Stomach (tissue), 8 donors: ENCODE measurements at regions not wholly inside any gene's neighbourhood (a gene's known extent, or its start where the extent isn't known, plus 50 kb on each side); places are given as distances from the start of the nearest gene placed in this dataset.

Experiments
- DNase-seq, 2 donors: peaks; one replicate each; pipeline versions ENCODE4 v3.0.0 to v3.0.0-alpha.2; 2013 to 2019
- H3K27ac ChIP-seq, 5 donors: fragments of 200-600 bp in 4 of 5; sonication (generic) in 4 of 5; one replicate each; pipeline ENCODE4 v1.5.1; 2013 to 2019; ENCODE audit warnings: mild to moderate bottlenecking in 1 of 5, moderate library complexity in 1 of 5
- H3K27me3 ChIP-seq, 3 donors: fragments of 200-600 bp; sonication (generic); one replicate each; pipeline ENCODE4 v1.5.1; 2017 to 2019; ENCODE audit warnings: mixed run types in 1 of 3
- H3K36me3 ChIP-seq, 4 donors: fragments of 200-600 bp; sonication (generic); 1 replicate in 3 of 4; 2 replicates in 1 of 4; pipeline ENCODE4 v1.5.1; 2016 to 2019
- H3K4me1 ChIP-seq, 4 donors: fragments of 200-600 bp; sonication (generic); one replicate each; pipeline ENCODE4 v1.5.1; 2016 to 2019
- H3K4me3 ChIP-seq, 4 donors: fragments of 200-600 bp; sonication (generic) in 3 of 4; one replicate each; pipeline ENCODE4 v1.5.1; 2016 to 2019; ENCODE audit warnings: mild to moderate bottlenecking in 1 of 4
- H3K9me3 ChIP-seq, 4 donors: fragments of 200-600 bp; sonication (generic); one replicate each; pipeline ENCODE4 v1.5.1; 2016 to 2019
- EP300 ChIP-seq: sonication (generic); formaldehyde crosslinking; IDR thresholded peaks from one replicate; pipeline ENCODE4 v1.6.1; 2017; ENCODE audit warnings: antibody characterized with exemption
- POLR2A ChIP-seq, 4 donors: fragments of 450-650 bp; IDR thresholded peaks; one replicate each; pipeline ENCODE4 v1.6.1; 2016; ENCODE audit warnings: antibody characterized with exemption in 4 of 4, control low read depth in 2 of 4, mild to moderate bottlenecking in 1 of 4, moderate library complexity in 1 of 4
- POLR2AphosphoS5 ChIP-seq, 3 donors: sonication (generic); formaldehyde crosslinking; IDR thresholded peaks; one replicate each; pipeline ENCODE4 v1.6.1; 2016; ENCODE audit warnings: antibody characterized with exemption in 3 of 3
- WGBS, 5 donors: extraction: QIAGEN DNeasy Blood & Tissue Kit in 3 of 5; methylation state at CpG; one replicate each; pipeline versions ENCODE4 v1.1.5 to v1.1.7; 2013 to 2018; 5-methylcytosine and 5-hydroxymethylcytosine counted together
- intact Hi-C: fragments of 100-400 bp; cut with DNase I; formaldehyde crosslinking; loops from one replicate; pipeline ENCODE4 v1.15.1; 2023; ENCODE audit warnings: low total_unique reads
- TF ChIP-seq, protein P1 (sequence below), 7 experiments: fragments of 450-650 bp in 4 of 7; fragments of 200-600 bp in 3 of 7; sonication (generic) in 3 of 7; IDR thresholded peaks; one replicate each; pipeline ENCODE4 v1.5.1; 2016 to 2019; ENCODE audit warnings: antibody characterized with exemption in 7 of 7, control low read depth in 2 of 7, mild to moderate bottlenecking in 1 of 7
- donor health status: healthy with polysubstance abuse.
- donor health status: Bipolar disorder and iron deficiency.
- donor health status: healthy.

DNA sequence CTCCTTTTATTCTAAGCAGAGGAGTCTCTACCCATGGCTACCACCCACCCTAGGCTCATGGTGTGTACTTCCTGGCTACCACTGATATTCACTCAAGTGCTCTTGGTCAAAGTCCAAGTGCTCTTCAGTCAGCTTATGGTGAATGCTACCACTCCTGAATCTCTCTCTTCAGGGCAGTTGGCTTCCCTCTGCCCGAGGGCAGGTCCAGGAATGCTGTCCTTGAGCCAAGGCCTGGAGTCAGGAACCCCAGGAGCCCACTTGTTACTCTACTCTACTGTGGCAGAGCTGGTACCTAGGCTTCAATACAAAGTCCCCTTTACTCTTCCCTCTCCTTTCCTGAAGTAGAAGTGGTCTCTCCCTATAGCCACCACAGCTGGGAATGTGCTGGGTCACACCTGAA, 226.0 kb downstream of the DIPK2A start:
- Histone ChIP-seq H3K4me1 (no peaks in the 10 kb centered on the region), H3K36me3 (no peaks in the 10 kb centered on the region), H3K9me3 (peaks cover 0 to 25% (median 20%) of the 10 kb centered on the region in 4 donors), H3K27me3 (no peaks in the 10 kb centered on the region), H3K27ac (no peak overlapping the region), H3K4me3 (no peak overlapping the region)
- TF ChIP-seq POLR2AphosphoS5 (IDR thresholded peaks at IDR 0.05) (no peak), EP300 (no peak), POLR2A (IDR thresholded peaks at IDR 0.05) (no peak)
- TF ChIP-seq, protein P1, sequence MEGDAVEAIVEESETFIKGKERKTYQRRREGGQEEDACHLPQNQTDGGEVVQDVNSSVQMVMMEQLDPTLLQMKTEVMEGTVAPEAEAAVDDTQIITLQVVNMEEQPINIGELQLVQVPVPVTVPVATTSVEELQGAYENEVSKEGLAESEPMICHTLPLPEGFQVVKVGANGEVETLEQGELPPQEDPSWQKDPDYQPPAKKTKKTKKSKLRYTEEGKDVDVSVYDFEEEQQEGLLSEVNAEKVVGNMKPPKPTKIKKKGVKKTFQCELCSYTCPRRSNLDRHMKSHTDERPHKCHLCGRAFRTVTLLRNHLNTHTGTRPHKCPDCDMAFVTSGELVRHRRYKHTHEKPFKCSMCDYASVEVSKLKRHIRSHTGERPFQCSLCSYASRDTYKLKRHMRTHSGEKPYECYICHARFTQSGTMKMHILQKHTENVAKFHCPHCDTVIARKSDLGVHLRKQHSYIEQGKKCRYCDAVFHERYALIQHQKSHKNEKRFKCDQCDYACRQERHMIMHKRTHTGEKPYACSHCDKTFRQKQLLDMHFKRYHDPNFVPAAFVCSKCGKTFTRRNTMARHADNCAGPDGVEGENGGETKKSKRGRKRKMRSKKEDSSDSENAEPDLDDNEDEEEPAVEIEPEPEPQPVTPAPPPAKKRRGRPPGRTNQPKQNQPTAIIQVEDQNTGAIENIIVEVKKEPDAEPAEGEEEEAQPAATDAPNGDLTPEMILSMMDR (IDR thresholded peaks at IDR 0.05): no peak
- WGBS, 5 donors: 50 to 78% (median 77%) methylated on average over 1 of the region's 1 CpG
- no peak for DNase-seq
- intact Hi-C loops: no loop called here

DNA sequence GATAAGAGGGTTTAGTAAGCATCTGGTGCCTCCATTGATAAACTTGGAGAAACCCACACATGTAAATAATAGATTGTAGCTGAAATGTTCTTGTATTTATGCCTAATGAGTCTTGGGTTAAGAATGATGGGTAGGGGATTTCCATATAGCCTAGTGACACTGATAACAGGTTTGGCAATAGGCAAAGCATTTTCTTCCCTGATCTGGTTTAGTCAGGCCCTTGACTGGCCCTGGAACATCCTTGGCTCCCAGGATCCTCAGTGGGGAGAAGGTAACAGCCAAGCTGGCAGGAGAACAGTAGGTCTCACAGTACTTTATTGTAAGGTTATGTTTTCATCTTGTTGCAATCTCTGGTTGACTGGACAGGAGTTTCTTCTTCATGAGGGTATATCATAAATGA, 228.4 kb downstream of the DIPK2A start:
- H3K4me3 ChIP-seq: no peak overlapping the region
- no peaks in the 10 kb centered on the region for H3K4me1 ChIP-seq
- TF ChIP-seq EP300: no peak
- no peak for TF ChIP-seq POLR2A (IDR thresholded peaks at IDR 0.05)
- no peak for TF ChIP-seq POLR2AphosphoS5 (IDR thresholded peaks at IDR 0.05)
- TF ChIP-seq, protein P1 (IDR thresholded peaks at IDR 0.05): no peak
- intact Hi-C loops: no loop called here
- no peak for DNase-seq
- H3K27me3 ChIP-seq: no peaks in the 10 kb centered on the region
- H3K27ac ChIP-seq: no peak overlapping the region
- H3K36me3 ChIP-seq: no peaks in the 10 kb centered on the region
- peaks cover 0 to 5% (median 3%) of the 10 kb centered on the region in 4 donors for H3K9me3 ChIP-seq

DNA sequence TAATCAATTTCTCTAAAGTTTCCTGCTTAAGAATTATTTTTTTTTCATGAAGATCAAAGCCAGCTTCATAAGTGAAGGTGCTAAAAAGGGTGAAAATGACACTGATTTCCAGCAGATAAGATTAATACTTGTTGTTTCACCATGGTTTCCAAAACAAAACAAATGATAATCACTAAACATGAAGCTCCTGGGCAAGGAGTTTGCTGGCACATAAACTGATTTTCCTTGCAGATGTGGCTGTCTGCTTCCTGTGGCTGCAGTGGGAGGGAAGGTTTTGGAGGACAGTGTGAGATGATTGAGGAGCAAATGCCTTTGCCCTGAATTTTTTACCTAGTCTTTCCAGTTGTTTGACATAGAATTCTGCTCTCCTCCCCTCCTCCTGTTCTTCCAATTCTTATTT, 228.8 kb downstream of the DIPK2A start:
- Histone ChIP-seq H3K9me3 (peaks cover 0 to under 1% (median 0%) of the 10 kb centered on the region in 4 donors), H3K4me3 (no peak overlapping the region), H3K27me3 (no peaks in the 10 kb centered on the region), H3K4me1 (no peaks in the 10 kb centered on the region), H3K36me3 (no peaks in the 10 kb centered on the region), H3K27ac (no peak overlapping the region)
- peak in 1 of 2 donors; percentile 15 for DNase-seq
- TF ChIP-seq, protein P1 (IDR thresholded peaks at IDR 0.05): no peak
- TF ChIP-seq EP300 (no peak), POLR2A (IDR thresholded peaks at IDR 0.05) (no peak), POLR2AphosphoS5 (IDR thresholded peaks at IDR 0.05) (no peak)
- intact Hi-C loops: no loop called here

- intact Hi-C loops: no loop called here
- no peak for TF ChIP-seq POLR2A (IDR thresholded peaks at IDR 0.05)
- TF ChIP-seq POLR2AphosphoS5 (IDR thresholded peaks at IDR 0.05): no peak
- no peak for TF ChIP-seq EP300
- TF ChIP-seq, protein P1 (IDR thresholded peaks at IDR 0.05): no peak
- no peak overlapping the region for H3K4me3 ChIP-seq
These were observed 250.1 kb downstream of the DIPK2A start for GRCh38 chr3:144221761-144222160.

More at GRCh38 chr3:144221761-144222160, 250.1 kb downstream of the DIPK2A start:
- H3K9me3 ChIP-seq: no peaks in the 10 kb centered on the region
- no peaks in the 10 kb centered on the region for H3K27me3 ChIP-seq
- 40 to 63% (median 43%) methylated on average over 3 of the region's 3 CpGs for WGBS, 5 donors
- H3K4me1 ChIP-seq: no peaks in the 10 kb centered on the region
- H3K27ac ChIP-seq: no peak overlapping the region
- H3K36me3 ChIP-seq: no peaks in the 10 kb centered on the region
- DNase-seq: no peak
